Colon (tissue), 2 donors: ENCODE measurements at regions not wholly inside any gene's neighbourhood (a gene's known extent, or its start where the extent isn't known, plus 50 kb on each side); places are given as distances from the start of the nearest gene placed in this dataset.
"Not testable (repeated sequence)": the region's sequence is repeated elsewhere in the genome, so short reads cannot be mapped to it uniquely, and the experiment has no call there.

ENCODE experiments used
- FAIRE-seq: peaks from 2 replicates; lab custom pipeline; 2012; peaks lifted over from hg19 to GRCh38; lab: Jason Lieb, UNC
- donor health status: control.
- donor health status: control.

DNA sequence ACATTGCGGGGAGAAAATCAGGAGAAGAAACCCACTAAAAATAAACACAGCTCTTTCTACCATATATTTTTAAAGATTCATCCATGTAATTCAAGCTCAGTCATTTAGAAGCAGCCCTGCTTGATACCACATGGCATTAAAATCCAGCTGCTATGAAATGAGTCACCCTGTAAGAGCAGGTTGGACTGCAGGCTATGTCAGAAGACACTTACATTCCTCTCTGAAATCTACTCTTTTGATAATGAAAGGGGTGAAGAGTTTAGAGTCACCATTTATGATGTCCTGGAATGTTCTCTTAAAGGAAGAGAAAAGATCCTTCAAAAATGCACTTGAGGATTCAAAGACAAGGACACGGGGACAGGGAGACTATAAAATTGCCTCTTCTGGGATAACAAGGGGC is 100.6 kb upstream of the APCDD1 start:
- FAIRE-seq, result no peak

DNA sequence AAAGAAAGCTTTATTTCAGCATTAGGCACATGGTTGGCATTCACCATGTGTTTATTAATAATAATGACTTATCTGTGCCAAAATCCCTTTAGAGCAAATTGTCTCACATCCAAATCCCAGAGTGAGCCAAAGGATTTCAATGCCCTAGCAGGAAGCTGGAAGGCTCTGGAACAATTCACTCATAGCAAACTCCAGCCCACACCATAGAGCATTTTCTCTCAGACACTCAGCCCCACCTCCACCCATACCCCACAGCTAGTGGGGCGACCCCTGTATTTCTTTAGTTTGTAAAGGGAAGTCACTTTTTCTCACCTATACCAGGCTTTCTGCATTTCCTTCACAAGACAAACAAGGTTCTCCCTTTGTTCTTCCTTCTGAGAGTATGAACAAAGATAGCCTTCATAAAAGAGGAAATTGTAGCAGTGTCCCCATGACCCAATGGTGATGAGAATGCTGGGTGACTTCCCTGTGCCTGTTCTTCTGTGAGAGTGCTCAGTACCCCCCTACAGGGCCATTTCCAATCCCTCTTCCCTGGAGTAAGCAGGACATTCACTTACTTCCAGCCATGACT is 100.1 kb upstream of the APCDD1 start:
- no peak for FAIRE-seq

GRCh38 chr18:10354890-10355289 is 99.5 kb upstream of the APCDD1 start:
- FAIRE-seq, result no peak

- not testable (repeated sequence) for FAIRE-seq
These were observed 97.4 kb upstream of the APCDD1 start for GRCh38 chr18:10356999-10357398.

- no peak for FAIRE-seq
These were observed 92.8 kb upstream of the APCDD1 start for GRCh38 chr18:10361660-10362059.

- no peak for FAIRE-seq
These were observed 89.4 kb upstream of the APCDD1 start for GRCh38 chr18:10365021-10365500.

GRCh38 chr18:10365901-10366300 is 88.5 kb upstream of the APCDD1 start:
- no peak for FAIRE-seq

- FAIRE-seq, result no peak
These were observed 86.6 kb upstream of the APCDD1 start for GRCh38 chr18:10367836-10368235.

- FAIRE-seq, result no peak
These were observed 85.7 kb upstream of the APCDD1 start for GRCh38 chr18:10368456-10369453.

DNA sequence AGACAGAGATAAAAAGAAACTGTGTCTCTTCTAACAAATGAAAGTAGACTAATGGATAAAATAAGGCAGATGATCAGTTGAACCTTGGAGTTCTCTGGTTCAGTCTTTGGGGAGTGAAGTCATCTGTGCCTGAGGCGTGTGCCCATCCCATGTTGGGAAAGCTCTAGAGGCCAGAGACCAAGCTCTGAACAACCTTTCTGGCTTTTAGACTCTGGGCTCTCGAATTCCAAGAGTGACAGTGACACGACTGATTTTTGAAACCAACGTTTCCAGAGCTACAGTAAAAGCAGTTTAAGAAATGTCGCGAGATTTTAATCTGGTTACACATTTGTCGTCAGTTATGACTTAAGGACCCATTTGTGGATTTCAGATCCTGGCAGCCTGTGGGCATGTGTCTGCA is 83.7 kb upstream of the APCDD1 start:
- FAIRE-seq, result no peak

- no peak for FAIRE-seq
These were observed 83.3 kb upstream of the APCDD1 start for GRCh38 chr18:10371165-10371564.

DNA sequence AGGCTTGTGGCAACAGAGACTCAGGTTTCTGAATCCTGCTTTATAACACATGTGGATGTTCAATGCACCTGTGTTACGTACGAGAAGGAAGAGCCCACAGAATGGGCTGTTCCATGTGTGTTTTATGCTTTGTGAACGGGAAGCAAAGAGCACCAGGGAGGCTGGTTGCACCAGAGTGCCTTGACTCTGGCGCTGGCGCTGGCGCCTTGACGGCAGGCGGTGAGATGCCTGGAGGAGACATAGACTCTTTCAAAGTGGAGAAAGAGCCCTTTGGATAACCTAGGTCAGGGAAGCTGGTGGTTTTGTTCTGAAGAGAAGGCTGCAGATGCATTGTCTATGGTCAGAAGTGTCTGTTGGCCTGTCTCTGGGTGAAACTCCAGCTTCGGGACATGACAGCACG is 80.2 kb upstream of the APCDD1 start:
- no peak for FAIRE-seq

GRCh38 chr18:10374636-10375293 is 79.7 kb upstream of the APCDD1 start:
- FAIRE-seq, result no peak

DNA sequence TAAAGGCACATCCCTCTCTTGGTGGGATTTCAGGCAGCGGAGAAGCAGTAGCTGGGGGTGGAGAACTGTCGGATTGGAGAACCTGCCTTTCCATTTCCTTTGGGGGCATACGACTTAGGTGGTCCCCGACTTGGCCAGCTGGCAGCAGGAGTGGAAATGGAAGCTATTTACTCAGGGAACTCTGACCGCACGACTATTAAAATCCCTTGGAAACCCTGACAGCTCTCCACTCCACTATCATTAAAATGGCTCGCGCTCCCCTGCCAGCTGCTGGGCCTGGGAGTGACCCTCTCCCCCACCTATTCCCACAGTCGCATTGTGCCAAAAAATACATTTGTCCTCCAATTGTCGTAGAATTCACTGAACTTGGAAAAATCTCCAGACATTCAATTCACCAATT is 77.7 kb upstream of the APCDD1 start:
- FAIRE-seq, result no peak

DNA sequence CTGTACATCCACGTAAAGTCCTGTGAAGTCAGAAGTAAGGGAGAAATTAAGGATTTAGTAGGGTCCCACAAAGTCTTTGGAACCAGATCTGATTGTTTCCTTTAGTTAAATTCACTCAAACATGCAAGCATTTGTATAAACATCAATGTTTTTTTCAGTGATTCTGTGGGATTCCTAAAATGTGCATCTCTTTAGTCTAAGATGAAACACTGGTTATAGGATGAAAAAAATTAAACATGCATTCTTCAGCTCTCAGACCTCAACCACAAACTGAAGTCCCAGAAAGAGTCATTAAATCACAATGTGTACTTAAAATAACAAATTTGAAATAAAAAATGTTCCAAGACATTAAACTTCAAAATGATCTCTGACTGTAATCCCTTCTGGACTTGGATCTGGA is 76.5 kb upstream of the APCDD1 start:
- no peak for FAIRE-seq

GRCh38 chr18:10378688-10379420 is 75.6 kb upstream of the APCDD1 start:
- FAIRE-seq, result no peak

DNA sequence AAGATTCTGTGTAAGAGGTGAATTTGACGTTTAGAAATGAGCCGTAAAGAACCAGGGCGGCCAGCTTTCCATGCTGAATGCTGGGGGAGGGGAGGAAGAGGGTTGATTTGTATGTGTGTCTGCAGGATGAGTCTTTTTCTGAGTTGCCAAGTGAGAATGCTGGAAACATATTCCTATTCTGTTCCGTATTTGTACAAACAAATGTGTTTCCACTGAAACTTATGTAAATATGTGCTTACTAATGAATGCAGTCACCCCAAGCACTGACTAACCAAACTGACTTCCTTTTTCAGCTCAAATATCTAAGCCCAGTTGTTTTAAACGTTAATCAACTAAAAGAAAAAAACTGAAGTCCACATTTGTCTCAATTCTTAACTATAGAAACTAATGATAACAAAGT is 74.9 kb upstream of the APCDD1 start:
- FAIRE-seq, result no peak

GRCh38 chr18:10381516-10381915 is 72.9 kb upstream of the APCDD1 start:
- FAIRE-seq, result no peak

DNA sequence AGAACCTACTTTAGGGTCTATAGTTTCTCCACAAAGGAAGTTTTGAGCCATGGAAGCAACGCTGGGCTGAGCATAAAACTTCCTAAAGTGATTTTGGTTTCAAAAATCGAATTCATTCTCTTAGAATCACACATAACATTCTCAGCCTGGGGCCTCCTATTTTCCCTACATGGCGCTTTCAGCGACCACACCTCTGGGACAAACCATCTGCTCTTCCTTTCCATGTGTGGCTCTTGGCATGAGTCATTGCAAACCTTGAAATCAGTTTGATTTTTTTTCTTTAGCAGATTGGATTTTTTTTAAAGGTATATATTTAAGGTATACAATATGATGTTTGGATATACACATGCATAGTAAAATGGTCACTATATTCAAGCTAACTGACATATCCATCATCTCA is 72.5 kb upstream of the APCDD1 start:
- FAIRE-seq, result no peak

- no peak for FAIRE-seq
These were observed 68.4 kb upstream of the APCDD1 start for GRCh38 chr18:10386049-10386448.

DNA sequence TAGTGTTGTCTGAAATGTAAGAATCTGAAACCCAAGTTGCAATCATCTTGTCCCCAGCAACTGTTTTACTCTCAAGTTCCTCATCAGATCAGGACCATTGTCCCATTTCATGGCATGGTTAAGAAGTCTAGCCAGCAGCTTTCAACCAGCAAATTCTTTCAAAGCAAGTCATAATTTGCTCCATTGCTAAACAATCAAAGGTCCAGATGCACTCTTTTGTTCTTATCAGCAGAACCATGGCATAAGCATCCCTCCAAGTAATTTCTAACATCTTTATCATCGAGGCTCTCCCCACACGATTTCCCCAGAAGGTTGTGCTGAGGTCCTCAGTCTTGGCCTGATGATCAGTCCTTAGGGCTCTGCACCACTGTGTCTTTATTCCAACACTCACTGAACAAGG is 67.5 kb upstream of the APCDD1 start:
- FAIRE-seq, result no peak

GRCh38 chr18:10387399-10387798 is 67.0 kb upstream of the APCDD1 start:
- no peak for FAIRE-seq
